ENCODE measurements at regions not wholly inside any gene's neighbourhood (a gene's known extent, or its start where the extent isn't known, plus 50 kb on each side); places are given as distances from the start of the nearest gene placed in this dataset.
"Not testable (repeated sequence)": the region's sequence is repeated elsewhere in the genome, so short reads cannot be mapped to it uniquely, and the experiment has no call there.

GRCh38 chrX:39795605-39796004, 302.2 kb downstream of the BCOR start:
- Histone ChIP-seq H3F3A (ENCODE audit: control insufficient read depth, insufficient read depth) (no peaks in the 10 kb centered on the region), H3K9me2 (replicated peaks; ENCODE audit: control insufficient read depth, low read length) (no peaks in the 10 kb centered on the region), H4K20me1 (ENCODE audit: control insufficient read depth, insufficient read depth, low read depth, low read length) (no peaks in the 10 kb centered on the region), H3K27ac (ENCODE audit: low read depth, low read length) (no peak overlapping the region), H3K36me3 (ENCODE audit: control insufficient read depth, low read length) (no peaks in the 10 kb centered on the region), H3K9me3 (ENCODE audit: control insufficient read depth, insufficient read depth, low read length) (no peaks in the 10 kb centered on the region), H3K4me2 (ENCODE audit: low read length) (no peak overlapping the region), H3K4me1 (ENCODE audit: control insufficient read depth, low read length) (no peaks in the 10 kb centered on the region), H3K79me2 (ENCODE audit: control insufficient read depth, low read length) (no peaks in the 10 kb centered on the region), H3K4me3 (ENCODE audit: low read length) (no peak overlapping the region), H3K27me3 (ENCODE audit: control insufficient read depth, low read length) (no peaks in the 10 kb centered on the region)
- TF ChIP-seq CTCF (IDR thresholded peaks at IDR 0.05; ENCODE audit: low read depth, low read length, poor library complexity, severe bottlenecking) (no peak), EZH2phosphoT487 (IDR thresholded peaks at IDR 0.05; ENCODE audit: borderline replicate concordance, low read length) (no peak)

GRCh38 chrX:39796856-39797255, 300.9 kb downstream of the BCOR start:
- H3K79me2 ChIP-seq (ENCODE audit: control insufficient read depth, low read length): no peaks in the 10 kb centered on the region
- H3K36me3 ChIP-seq (ENCODE audit: control insufficient read depth, low read length): no peaks in the 10 kb centered on the region
- no peaks in the 10 kb centered on the region for H3K9me3 ChIP-seq (ENCODE audit: control insufficient read depth, insufficient read depth, low read length)
- no peaks in the 10 kb centered on the region for H3F3A ChIP-seq (ENCODE audit: control insufficient read depth, insufficient read depth)
- H3K4me3 ChIP-seq (ENCODE audit: low read length): no peak overlapping the region
- H3K27ac ChIP-seq (ENCODE audit: low read depth, low read length): no peak overlapping the region
- H4K20me1 ChIP-seq (ENCODE audit: control insufficient read depth, insufficient read depth, low read depth, low read length): no peaks in the 10 kb centered on the region
- H3K27me3 ChIP-seq (ENCODE audit: control insufficient read depth, low read length): no peaks in the 10 kb centered on the region
- H3K4me2 ChIP-seq (ENCODE audit: low read length): no peak overlapping the region
- TF ChIP-seq CTCF (IDR thresholded peaks at IDR 0.05; ENCODE audit: low read depth, low read length, poor library complexity, severe bottlenecking) (no peak), EZH2phosphoT487 (IDR thresholded peaks at IDR 0.05; ENCODE audit: borderline replicate concordance, low read length) (no peak)
- no peaks in the 10 kb centered on the region for H3K9me2 ChIP-seq (replicated peaks; ENCODE audit: control insufficient read depth, low read length)
- no peaks in the 10 kb centered on the region for H3K4me1 ChIP-seq (ENCODE audit: control insufficient read depth, low read length)

GRCh38 chrX:39798488-39798887, 299.3 kb downstream of the BCOR start:
- H3K4me2 ChIP-seq (ENCODE audit: low read length); H3K9me3 ChIP-seq (ENCODE audit: control insufficient read depth, insufficient read depth, low read length); H3K4me3 ChIP-seq (ENCODE audit: low read length); H3F3A ChIP-seq (ENCODE audit: control insufficient read depth, insufficient read depth); H3K27ac ChIP-seq (ENCODE audit: low read depth, low read length); H4K20me1 ChIP-seq (ENCODE audit: control insufficient read depth, insufficient read depth, low read depth, low read length); H3K79me2 ChIP-seq (ENCODE audit: control insufficient read depth, low read length); H3K27me3 ChIP-seq (ENCODE audit: control insufficient read depth, low read length); H3K36me3 ChIP-seq (ENCODE audit: control insufficient read depth, low read length); H3K4me1 ChIP-seq (ENCODE audit: control insufficient read depth, low read length); H3K9me2 ChIP-seq (replicated peaks; ENCODE audit: control insufficient read depth, low read length): not testable (repeated sequence)

- Histone ChIP-seq H3K4me3 (ENCODE audit: low read length) (no peak overlapping the region), H3K27ac (ENCODE audit: low read depth, low read length) (no peak overlapping the region), H3K4me2 (ENCODE audit: low read length) (no peak overlapping the region), H3K36me3 (ENCODE audit: control insufficient read depth, low read length) (no peaks in the 10 kb centered on the region), H4K20me1 (ENCODE audit: control insufficient read depth, insufficient read depth, low read depth, low read length) (no peaks in the 10 kb centered on the region), H3K79me2 (ENCODE audit: control insufficient read depth, low read length) (no peaks in the 10 kb centered on the region), H3K9me3 (ENCODE audit: control insufficient read depth, insufficient read depth, low read length) (no peaks in the 10 kb centered on the region), H3K27me3 (ENCODE audit: control insufficient read depth, low read length) (no peaks in the 10 kb centered on the region), H3K4me1 (ENCODE audit: control insufficient read depth, low read length) (no peaks in the 10 kb centered on the region), H3F3A (ENCODE audit: control insufficient read depth, insufficient read depth) (no peaks in the 10 kb centered on the region), H3K9me2 (replicated peaks; ENCODE audit: control insufficient read depth, low read length) (no peaks in the 10 kb centered on the region)
- TF ChIP-seq EZH2phosphoT487 (IDR thresholded peaks at IDR 0.05; ENCODE audit: borderline replicate concordance, low read length) (no peak), CTCF (IDR thresholded peaks at IDR 0.05; ENCODE audit: low read depth, low read length, poor library complexity, severe bottlenecking) (no peak)
These were observed 295.4 kb downstream of the BCOR start for GRCh38 chrX:39802354-39802753.

Data from DOHH2 (cell line).